Peyer's patch (tissue), 4 donors: ENCODE measurements at regions not wholly inside any gene's neighbourhood (a gene's known extent, or its start where the extent isn't known, plus 50 kb on each side); places are given as distances from the start of the nearest gene placed in this dataset.
"Not testable (repeated sequence)": the region's sequence is repeated elsewhere in the genome, so short reads cannot be mapped to it uniquely, and the experiment has no call there.

Experiments used
- DNase-seq, 3 donors: peaks; one replicate each; pipeline ENCODE4 v3.0.0-alpha.2; 2017 to 2019
- H3K27ac ChIP-seq, 4 donors: fragments of 200-600 bp; sonication (generic); one replicate each; pipeline ENCODE4 v1.5.1; 2016 to 2019
- H3K27me3 ChIP-seq, 2 donors: fragments of 200-600 bp; sonication (generic); one replicate each; pipeline ENCODE4 v1.5.1; 2019
- H3K36me3 ChIP-seq, 3 donors: fragments of 200-600 bp; sonication (generic); one replicate each; pipeline ENCODE4 v1.5.1; 2016 to 2019
- H3K4me1 ChIP-seq, 4 donors: fragments of 200-600 bp; sonication (generic); one replicate each; pipeline ENCODE4 v1.5.1; 2016 to 2019
- H3K4me3 ChIP-seq, 4 donors: fragments of 200-600 bp; sonication (generic); 1 replicate in 3 of 4; 2 replicates in 1 of 4; pipeline ENCODE4 v1.5.1; 2016 to 2019; ENCODE audit warnings: mild to moderate bottlenecking in 1 of 4
- H3K9me3 ChIP-seq, 4 donors: fragments of 200-600 bp; sonication (generic); one replicate each; pipeline ENCODE4 v1.5.1; 2016 to 2019; ENCODE audit warnings: mild to moderate bottlenecking in 1 of 4
- POLR2A ChIP-seq, 2 donors: fragments of 450-650 bp; IDR thresholded peaks; one replicate each; pipeline ENCODE4 v1.5.1; 2017; ENCODE audit warnings: antibody characterized with exemption in 2 of 2, mild to moderate bottlenecking in 2 of 2, moderate library complexity in 2 of 2
- TF ChIP-seq, protein P1 (sequence below), 6 experiments: fragments of 450-650 bp in 4 of 6; fragments of 200-600 bp in 2 of 6; sonication (generic) in 1 of 6; IDR thresholded peaks; one replicate each; pipeline ENCODE4 v1.5.1; 2017 to 2019; ENCODE audit warnings: antibody characterized with exemption in 6 of 6, mild to moderate bottlenecking in 3 of 6, moderate library complexity in 1 of 6

DNA sequence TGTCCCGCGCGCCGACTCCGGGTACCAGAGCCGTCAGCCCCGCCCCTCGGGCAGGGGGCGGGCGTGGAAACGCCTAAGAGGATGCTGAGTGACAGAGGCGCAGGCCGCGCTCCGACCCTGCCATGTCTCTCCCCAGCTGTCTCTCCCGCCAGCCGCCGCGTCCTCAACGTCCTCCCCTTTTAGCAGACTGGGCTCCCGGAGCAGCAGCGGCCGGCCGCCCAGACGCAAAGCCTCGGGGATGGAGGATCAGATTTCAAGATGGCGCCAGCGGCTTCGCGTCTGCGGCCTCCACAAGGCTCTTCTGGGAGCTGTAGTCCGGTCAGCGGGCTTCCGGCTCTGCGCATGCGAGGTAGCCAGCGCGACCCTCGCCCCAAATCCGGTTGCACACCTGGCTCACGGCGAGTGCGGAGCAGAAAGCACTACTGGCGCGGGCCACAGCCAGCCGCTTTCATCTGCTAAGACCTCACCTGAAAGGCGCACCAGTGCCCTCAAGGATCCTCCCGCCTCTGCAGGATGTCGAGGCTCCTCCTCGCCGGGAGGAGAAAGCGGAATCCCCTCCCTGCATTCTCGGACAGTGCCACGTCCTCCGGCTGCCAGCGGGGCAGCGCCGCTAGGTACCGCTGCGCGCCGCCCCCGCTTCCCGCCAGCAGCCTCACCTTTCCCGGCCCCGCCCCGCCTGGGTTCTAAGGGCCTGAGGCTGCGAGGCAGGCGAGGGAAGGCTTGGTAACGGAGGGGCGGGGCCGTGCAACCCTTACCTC lies 143.6 kb downstream of the NBPF8 start:
- H3K4me1 ChIP-seq, H3K36me3 ChIP-seq, H3K27me3 ChIP-seq, H3K9me3 ChIP-seq: not testable (repeated sequence)
- peak; percentile 41 to 50 for TF ChIP-seq POLR2A (IDR thresholded peaks at IDR 0.05)
- TF ChIP-seq, protein P1, sequence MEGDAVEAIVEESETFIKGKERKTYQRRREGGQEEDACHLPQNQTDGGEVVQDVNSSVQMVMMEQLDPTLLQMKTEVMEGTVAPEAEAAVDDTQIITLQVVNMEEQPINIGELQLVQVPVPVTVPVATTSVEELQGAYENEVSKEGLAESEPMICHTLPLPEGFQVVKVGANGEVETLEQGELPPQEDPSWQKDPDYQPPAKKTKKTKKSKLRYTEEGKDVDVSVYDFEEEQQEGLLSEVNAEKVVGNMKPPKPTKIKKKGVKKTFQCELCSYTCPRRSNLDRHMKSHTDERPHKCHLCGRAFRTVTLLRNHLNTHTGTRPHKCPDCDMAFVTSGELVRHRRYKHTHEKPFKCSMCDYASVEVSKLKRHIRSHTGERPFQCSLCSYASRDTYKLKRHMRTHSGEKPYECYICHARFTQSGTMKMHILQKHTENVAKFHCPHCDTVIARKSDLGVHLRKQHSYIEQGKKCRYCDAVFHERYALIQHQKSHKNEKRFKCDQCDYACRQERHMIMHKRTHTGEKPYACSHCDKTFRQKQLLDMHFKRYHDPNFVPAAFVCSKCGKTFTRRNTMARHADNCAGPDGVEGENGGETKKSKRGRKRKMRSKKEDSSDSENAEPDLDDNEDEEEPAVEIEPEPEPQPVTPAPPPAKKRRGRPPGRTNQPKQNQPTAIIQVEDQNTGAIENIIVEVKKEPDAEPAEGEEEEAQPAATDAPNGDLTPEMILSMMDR (IDR thresholded peaks at IDR 0.05), result peak in 3 of 6 experiments; percentile 7 to 49 (median 38)
- Histone ChIP-seq H3K27ac (peak overlapping the region; percentile 66 to 82 (median 72)), H3K4me3 (peak overlapping the region; percentile 53 to 61 (median 56))
- DNase-seq, result peak; percentile 38 to 88 (median 83)

DNA sequence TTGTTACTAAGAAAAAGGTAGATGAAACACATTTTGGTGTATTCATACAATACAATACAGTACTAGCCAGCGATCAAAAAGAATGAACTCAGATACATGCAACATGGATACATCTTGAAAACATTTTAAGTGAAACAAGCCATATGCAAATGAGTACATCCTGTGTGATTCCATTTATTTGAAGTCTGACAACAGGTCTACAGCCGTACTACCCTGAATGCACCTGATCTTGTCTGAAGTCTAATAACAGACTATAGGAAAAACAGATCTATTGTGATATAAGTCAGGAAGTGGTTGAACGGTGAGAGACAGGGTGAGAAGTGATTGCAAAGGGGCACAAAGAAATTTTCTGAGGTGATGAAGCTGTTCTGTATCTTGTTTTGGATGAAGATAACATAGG lies 146.9 kb downstream of the NBPF8 start:
- not testable (repeated sequence) for H3K9me3 ChIP-seq, H3K27ac ChIP-seq, H3K4me3 ChIP-seq, H3K27me3 ChIP-seq, H3K4me1 ChIP-seq, H3K36me3 ChIP-seq
- DNase-seq, result peak in 2 of 3 donors; percentile 25 to 30

DNA sequence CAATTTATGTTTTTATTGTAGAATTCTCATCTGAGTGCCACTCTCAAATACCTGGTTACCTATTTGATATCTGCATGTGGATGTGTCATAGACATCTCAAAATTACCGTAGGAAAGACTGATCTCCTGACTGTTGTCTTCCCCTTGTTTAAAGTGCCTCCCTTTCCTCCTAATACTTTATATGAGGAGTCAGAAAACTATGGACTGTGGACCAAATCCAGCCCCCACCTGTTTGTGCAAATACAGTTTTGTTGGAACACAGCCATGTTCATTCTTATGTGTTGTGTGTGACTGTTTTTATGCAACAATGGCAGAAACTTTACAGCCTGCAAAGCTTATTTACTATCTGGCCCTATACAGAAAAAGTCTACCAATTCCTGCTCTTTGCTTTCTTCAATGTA lies 150.6 kb downstream of the NBPF8 start:
- DNase-seq, H3K27ac ChIP-seq, H3K4me1 ChIP-seq, H3K36me3 ChIP-seq, H3K9me3 ChIP-seq, H3K27me3 ChIP-seq, H3K4me3 ChIP-seq: not testable (repeated sequence)

DNA sequence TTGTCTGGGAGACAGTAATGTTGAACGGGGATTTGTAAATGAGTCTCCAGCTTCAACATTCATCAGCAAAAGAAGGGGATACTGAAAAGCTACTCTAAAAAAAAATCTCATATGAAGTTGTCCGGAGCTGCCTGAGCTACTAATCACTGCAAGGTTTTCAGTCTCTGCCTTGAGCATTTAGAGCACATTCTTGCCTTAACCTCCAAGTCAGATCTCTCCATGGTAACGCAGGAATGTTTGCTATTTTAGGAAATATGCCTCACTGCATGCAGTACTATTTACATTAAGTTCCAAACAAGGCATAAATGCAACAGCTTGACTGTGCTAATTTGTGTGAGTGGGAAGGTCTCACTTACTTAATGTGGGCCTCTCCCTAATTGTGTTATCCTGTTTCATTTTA lies 152.8 kb downstream of the NBPF8 start:
- not testable (repeated sequence) for H3K36me3 ChIP-seq, H3K4me1 ChIP-seq, DNase-seq, H3K9me3 ChIP-seq, H3K27ac ChIP-seq, H3K27me3 ChIP-seq, H3K4me3 ChIP-seq

DNA sequence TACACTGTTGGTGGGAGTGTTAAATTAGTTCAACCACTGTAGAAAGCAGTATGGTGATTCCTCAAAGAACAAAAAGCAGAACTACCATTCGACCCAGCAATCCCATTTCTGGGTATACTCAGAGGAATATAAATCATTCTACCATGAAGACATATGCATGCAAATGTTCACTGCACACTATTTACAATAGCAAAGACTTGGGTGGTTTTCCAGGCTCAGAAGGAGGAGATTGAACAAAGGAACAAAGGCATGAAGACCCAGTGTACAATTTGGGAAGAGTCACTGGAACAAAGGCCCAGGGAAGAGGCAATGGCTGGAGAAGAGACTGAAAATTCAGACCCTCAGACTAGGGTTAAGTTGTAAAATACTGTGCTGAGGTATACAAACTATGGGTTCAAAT lies 148.5 kb upstream of the NBPF26 start:
- H3K4me1 ChIP-seq, H3K36me3 ChIP-seq, H3K9me3 ChIP-seq, H3K27me3 ChIP-seq, H3K4me3 ChIP-seq, DNase-seq, H3K27ac ChIP-seq: not testable (repeated sequence)

DNA sequence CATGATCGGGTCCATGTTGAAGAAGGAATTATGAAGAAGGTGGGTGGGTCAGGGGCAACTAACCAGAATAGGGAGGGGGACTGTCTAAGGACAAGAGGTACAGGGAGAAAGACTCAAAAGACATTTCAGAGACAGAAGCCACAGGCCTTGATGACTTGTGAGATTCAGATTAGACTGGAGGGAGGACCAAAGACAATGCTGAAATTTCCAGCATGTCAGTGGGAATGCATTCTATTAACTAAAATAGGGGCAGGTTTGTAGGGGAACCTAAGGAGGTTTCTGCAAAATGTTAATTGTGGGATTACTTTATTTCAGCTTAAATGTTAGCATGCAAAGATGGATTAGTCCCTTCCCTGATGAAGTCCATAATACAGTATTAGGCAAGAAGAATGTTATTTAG lies 141.6 kb upstream of the NBPF26 start:
- not testable (repeated sequence) for H3K36me3 ChIP-seq, H3K4me3 ChIP-seq, H3K27ac ChIP-seq, H3K9me3 ChIP-seq, DNase-seq, H3K4me1 ChIP-seq, H3K27me3 ChIP-seq

DNA sequence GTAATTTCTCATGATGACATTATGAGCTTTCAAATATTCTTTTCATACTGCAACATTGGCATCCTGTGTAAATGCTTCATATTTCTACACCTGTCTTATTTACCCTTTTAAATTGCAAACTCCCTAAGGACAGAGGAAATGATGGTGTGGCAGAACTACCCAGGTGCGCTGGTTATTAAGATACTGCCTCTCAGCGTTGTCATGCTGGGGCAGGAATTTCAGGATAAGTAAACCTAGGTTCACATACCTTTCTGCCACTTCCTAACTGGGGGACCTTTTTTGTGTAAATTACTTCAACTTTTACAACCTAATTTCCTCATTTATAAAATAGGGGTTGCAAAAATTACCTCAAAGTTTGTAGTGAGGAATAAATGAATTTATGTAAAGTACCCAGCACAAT lies 137.7 kb upstream of the NBPF26 start:
- H3K4me3 ChIP-seq, H3K36me3 ChIP-seq, H3K27ac ChIP-seq, DNase-seq, H3K27me3 ChIP-seq, H3K9me3 ChIP-seq, H3K4me1 ChIP-seq: not testable (repeated sequence)

DNA sequence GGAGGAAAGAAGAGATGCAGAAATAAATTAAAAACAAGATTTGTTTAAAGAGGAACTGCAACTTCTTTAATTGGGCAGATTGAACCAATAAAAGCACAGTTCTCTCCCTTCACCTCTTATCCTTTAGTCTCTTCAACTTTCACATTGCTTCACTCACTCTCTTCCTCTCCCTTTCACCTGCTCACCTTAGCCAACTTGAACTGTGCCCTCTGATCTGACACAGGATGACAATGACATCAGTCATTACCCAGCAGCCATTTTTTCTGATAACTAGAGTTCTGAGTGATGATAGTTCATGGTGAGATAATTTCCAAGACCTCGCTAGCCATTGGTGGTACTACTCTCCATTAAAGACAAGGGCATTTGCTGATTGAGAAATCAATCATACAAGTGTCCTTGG lies 134.9 kb upstream of the NBPF26 start:
- not testable (repeated sequence) for H3K36me3 ChIP-seq, DNase-seq, H3K9me3 ChIP-seq, H3K27ac ChIP-seq, H3K4me1 ChIP-seq, H3K27me3 ChIP-seq, H3K4me3 ChIP-seq

DNA sequence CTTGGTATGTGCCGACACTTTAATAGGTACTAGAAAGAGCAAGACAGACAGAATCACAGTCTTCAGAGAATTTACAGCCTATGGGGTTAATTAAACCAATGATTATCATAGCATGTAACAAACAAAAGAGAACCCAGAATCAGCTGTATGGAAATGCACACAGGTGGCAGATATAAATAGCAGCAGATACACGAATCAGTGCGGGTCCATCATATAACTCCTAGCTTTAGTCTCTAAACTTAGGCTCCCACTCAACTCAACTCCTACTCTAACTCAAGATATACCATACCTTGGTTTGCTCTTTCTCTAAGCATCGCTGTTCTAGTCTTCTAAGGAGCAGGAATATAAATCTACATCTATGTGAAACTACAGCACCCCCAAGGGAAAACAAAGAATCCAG lies 132.0 kb upstream of the NBPF26 start:
- not testable (repeated sequence) for H3K9me3 ChIP-seq, DNase-seq, H3K36me3 ChIP-seq, H3K4me1 ChIP-seq, H3K27ac ChIP-seq, H3K27me3 ChIP-seq, H3K4me3 ChIP-seq

DNA sequence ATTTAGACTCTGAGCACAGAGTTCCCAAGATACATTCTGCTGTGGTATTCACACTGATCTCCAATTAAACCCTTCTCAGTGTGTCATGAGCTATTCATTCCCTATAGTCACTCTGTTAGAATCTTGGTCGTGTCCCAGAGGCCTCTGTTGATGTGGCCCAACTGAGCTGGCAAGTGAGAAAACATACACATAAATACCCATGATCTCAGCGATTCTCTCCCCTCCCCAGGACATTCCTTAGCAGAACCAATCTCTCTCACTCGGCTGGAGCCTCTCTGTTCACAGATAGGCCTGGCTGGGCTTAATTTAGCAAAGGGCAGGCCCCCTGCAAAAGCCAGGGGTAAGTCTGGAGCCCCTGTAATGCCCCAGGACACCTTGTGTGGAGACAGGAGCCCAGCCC lies 130.8 kb upstream of the NBPF26 start:
- not testable (repeated sequence) for H3K4me3 ChIP-seq, H3K9me3 ChIP-seq, H3K27ac ChIP-seq, DNase-seq, H3K4me1 ChIP-seq, H3K27me3 ChIP-seq, H3K36me3 ChIP-seq

DNA sequence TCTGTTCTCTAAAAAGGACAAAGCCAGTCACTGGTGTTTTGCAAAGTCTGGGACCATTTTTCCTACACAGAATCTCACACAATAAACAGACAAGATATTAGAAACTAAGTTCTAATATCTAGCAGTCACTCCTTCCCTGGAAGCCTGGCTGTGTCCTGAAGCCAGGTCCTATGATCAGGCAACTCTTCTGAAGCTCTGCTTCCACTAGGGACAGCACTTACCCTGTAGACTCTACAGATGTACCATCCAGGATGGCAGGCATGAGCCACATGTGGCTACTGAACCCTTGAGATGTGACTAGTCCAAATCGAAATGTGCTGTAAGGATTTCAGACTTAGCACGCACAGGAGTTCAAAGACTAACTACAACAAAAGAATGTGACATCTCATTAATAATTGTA lies 130.1 kb upstream of the NBPF26 start:
- not testable (repeated sequence) for H3K27me3 ChIP-seq, H3K36me3 ChIP-seq, H3K4me3 ChIP-seq, H3K4me1 ChIP-seq, H3K27ac ChIP-seq, H3K9me3 ChIP-seq, DNase-seq

DNA sequence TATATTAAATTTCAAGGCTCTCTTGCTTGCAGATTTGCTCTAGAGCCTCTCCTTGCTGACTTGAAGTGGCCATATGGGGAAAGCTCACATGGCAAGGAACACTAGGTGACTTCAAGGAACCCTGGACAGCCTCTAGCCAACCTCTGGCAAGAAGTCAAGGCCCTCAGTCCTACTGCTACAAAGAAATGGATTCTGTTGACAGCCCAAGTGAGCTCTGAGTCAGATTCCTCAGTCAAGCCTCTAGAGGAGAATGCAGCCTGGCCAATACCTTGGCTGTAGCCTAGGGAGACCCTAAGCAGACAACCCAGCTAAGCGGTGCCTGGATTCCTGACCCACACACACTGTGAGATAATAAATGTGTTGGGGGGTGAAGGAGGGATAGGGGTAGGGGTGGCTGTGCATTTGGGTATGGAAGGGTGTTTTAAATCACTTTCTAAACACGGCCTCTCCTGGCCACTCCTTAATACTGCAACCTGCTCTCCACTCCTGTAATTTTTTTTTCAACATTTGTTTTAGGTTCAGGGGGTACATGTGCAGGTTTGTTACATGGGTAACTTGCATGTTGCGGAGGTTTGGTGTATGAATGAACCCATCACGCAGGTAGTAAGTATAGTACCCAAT lies 125.3 kb upstream of the NBPF26 start:
- not testable (repeated sequence) for H3K27ac ChIP-seq, DNase-seq, H3K9me3 ChIP-seq, H3K27me3 ChIP-seq, H3K4me3 ChIP-seq, H3K36me3 ChIP-seq, H3K4me1 ChIP-seq

DNA sequence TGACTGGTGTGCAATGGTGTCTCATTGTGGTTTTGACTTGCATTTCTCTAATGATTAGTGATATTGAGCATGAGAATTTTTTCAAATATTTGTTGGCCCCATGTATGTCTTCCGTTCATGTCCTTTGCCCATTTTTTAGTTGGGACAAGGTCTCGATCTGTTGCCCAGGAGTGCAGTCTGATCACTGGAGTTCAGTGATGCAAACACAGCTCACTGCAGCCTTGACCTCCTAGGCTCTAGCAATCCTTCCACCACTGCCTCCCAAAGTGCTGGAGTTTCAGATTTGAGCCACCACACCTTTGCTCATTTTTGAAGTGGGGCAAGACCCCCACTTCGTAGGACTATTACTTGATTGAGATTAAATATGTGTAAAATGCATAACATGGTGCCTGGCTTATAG lies 124.2 kb upstream of the NBPF26 start:
- not testable (repeated sequence) for H3K9me3 ChIP-seq, H3K36me3 ChIP-seq, H3K27me3 ChIP-seq, DNase-seq, H3K27ac ChIP-seq, H3K4me1 ChIP-seq, H3K4me3 ChIP-seq

DNA sequence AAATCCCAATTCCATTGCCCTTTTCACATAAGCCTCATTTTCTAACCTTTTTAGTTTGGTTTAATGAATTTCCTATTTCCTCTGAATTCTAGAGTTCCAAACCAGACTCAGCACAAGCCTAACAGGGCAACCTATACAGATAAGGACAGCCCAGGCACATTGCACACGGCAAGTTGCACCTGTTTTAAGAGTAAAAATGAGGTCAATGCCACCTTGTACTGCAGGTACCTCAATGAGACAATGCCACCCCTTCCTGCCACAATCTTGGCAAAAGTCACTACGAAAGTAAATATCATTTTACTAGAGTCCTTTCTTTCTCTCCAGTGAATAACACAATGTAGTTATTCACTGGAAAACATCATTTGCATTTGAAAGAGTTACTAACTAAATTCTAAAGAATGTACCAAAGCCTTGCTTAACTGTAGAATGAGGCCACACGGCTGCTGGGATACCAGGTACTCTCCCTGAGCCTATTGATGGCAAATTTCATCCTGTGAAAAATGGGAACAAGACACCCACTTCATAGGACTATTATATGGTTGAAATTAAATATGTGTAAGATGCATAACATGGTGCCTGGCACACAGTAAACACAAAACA lies 123.2 kb upstream of the NBPF26 start:
- H3K4me1 ChIP-seq, H3K4me3 ChIP-seq, H3K9me3 ChIP-seq, DNase-seq, H3K27me3 ChIP-seq, H3K36me3 ChIP-seq, H3K27ac ChIP-seq: not testable (repeated sequence)
